HepG2 (cell line): ENCODE measurements at regions not wholly inside any gene's neighbourhood (a gene's known extent, or its start where the extent isn't known, plus 50 kb on each side); places are given as distances from the start of the nearest gene placed in this dataset.
A peak's percentile ranks its signal among the peaks of the same experiment; 100 is the strongest.
"Not testable (repeated sequence)": the region's sequence is repeated elsewhere in the genome, so short reads cannot be mapped to it uniquely, and the experiment has no call there.

ENCODE experiments used
- ATAC-seq: fragments of 200-7000 bp; cut with Tn5 transposase; 3 replicates; pipeline ENCODE4 v1.9.1; 2020; ENCODE audit warnings: mild to moderate bottlenecking, moderate library complexity
- BruUV-seq: library from RNA; stranded (reverse); fragments of 400-500 nt; replicated peaks from 2 replicates; lab custom pipeline; 2021; lab: Mats Ljungman, UMichigan
- CTCF ChIA-PET: fragments of 300-600 bp; formaldehyde crosslinking; extraction: SDS; loops from one replicate; lab custom pipeline; 2021; ENCODE audit warnings: low total read pairs, inconsistent platforms, low intra/inter-chr PET ratio; lab: Yijun Ruan, JAX
- POLR2A ChIA-PET: fragments of 350-600 bp; sonication (Branson Sonifier 250); formaldehyde crosslinking; loops from one replicate; lab custom pipeline; 2020; ENCODE audit warnings: antibody characterized with exemption, inconsistent platforms; lab: Yijun Ruan, JAX
- DNase-seq: peaks from one replicate; pipeline ENCODE4 v3.0.0-alpha.2; 2015; ENCODE audit warnings: low spot score
- FAIRE-seq: peaks from 3 replicates; lab custom pipeline; 2011; peaks lifted over from hg19 to GRCh38; lab: Jason Lieb, UNC
- H2AFZ ChIP-seq: one replicate; pipeline ENCODE4 v1.6.1; 2011; ENCODE audit warnings: low read length, inconsistent platforms
- H3K27ac ChIP-seq: fragments of 300-600 bp; 3 replicates; pipeline ENCODE4 v1.8.0; 2011; ENCODE audit warnings: mixed run types, mild to moderate bottlenecking, mixed read lengths, low read length, inconsistent platforms; ENCODE audit not compliant: insufficient read depth; ENCODE audit errors: extremely low read length
- H3K27me3 ChIP-seq, 2 experiments: fragments of 200-600 bp in 1 of 2; 2 replicates in 1 of 2; 3 replicates in 1 of 2; pipeline versions ENCODE4 v1.6.0 to v1.8.0; 2011; ENCODE audit warnings: low read length in 2 of 2, mild to moderate bottlenecking in 2 of 2, moderate library complexity in 2 of 2, inconsistent platforms in 1 of 2; ENCODE audit not compliant: insufficient read depth in 2 of 2, control insufficient read depth in 1 of 2
- H3K36me3 ChIP-seq, 2 experiments: fragments of 200-600 bp in 1 of 2; replicated peaks in 1 of 2; 2 replicates in 1 of 2; 3 replicates in 1 of 2; pipeline versions ENCODE4 v1.5.1 to v1.8.0; 2011; ENCODE audit warnings: low read length in 2 of 2, inconsistent platforms in 1 of 2; ENCODE audit not compliant: insufficient read depth in 2 of 2, control insufficient read depth in 1 of 2
- H3K4me1 ChIP-seq: 2 replicates; pipeline ENCODE4 v1.5.1; 2012; ENCODE audit warnings: low read length, inconsistent platforms; ENCODE audit not compliant: insufficient read depth
- H3K4me2 ChIP-seq: 2 replicates; pipeline ENCODE4 v1.6.0; 2011; ENCODE audit warnings: low read depth, low read length, inconsistent platforms
- H3K4me3 ChIP-seq, 3 experiments: fragments of 200-600 bp in 1 of 3; sonication (generic), shearing (Covaris generic) in 1 of 3; replicated peaks in 1 of 3; 2 replicates each; pipeline ENCODE4 v1.5.1; 2011 to 2016; ENCODE audit warnings: low read length in 3 of 3, inconsistent platforms in 2 of 3, low read depth in 2 of 3, mild to moderate bottlenecking in 2 of 3, control low read depth in 1 of 3, mixed read lengths in 1 of 3; ENCODE audit not compliant: insufficient read depth in 1 of 3
- H3K79me2 ChIP-seq: one replicate; pipeline ENCODE4 v1.6.1; 2011; ENCODE audit warnings: low read length, inconsistent platforms; ENCODE audit not compliant: insufficient read depth
- H3K9ac ChIP-seq: 2 replicates; pipeline ENCODE4 v1.6.0; 2011; ENCODE audit warnings: mild to moderate bottlenecking, low read depth, low read length, inconsistent platforms; ENCODE audit not compliant: insufficient read depth
- H3K9me3 ChIP-seq: 2 replicates; pipeline ENCODE4 v1.5.1; 2012; ENCODE audit warnings: mild to moderate bottlenecking, low read length
- H4K20me1 ChIP-seq: 2 replicates; pipeline ENCODE4 v1.6.0; 2011; ENCODE audit warnings: inconsistent platforms, mild to moderate bottlenecking, low read length, moderate library complexity; ENCODE audit not compliant: insufficient read depth
- FOXK1 ChIP-seq: sonication (generic); formaldehyde crosslinking; IDR thresholded peaks from 2 replicates; pipeline ENCODE4 v1.4.0; 2020; ENCODE audit warnings: low read depth, missing genetic modification reagents, borderline replicate concordance
- JUN ChIP-seq: sonication (generic); formaldehyde crosslinking; IDR thresholded peaks from 2 replicates; pipeline ENCODE4 v1.4.0; 2020; ENCODE audit warnings: mild to moderate bottlenecking, missing genetic modification reagents
- NFKB2 ChIP-seq: sonication (generic); formaldehyde crosslinking; IDR thresholded peaks from 2 replicates; pipeline ENCODE4 v1.4.0; 2020; ENCODE audit warnings: missing genetic modification reagents, borderline replicate concordance
- ZEB1 ChIP-seq: IDR thresholded peaks from 2 replicates; pipeline ENCODE4 v1.6.1; 2012; ENCODE audit warnings: mild to moderate bottlenecking, low read depth, inconsistent platforms; ENCODE audit not compliant: insufficient replicate concordance
- ZNF549 ChIP-seq: sonication (generic); formaldehyde crosslinking; IDR thresholded peaks from 2 replicates; pipeline ENCODE4 v1.5.0; 2020; ENCODE audit warnings: missing genetic modification reagents
- ZNF564 ChIP-seq: sonication (generic); formaldehyde crosslinking; IDR thresholded peaks from 2 replicates; pipeline ENCODE4 v1.8.1; 2023; ENCODE audit warnings: mild to moderate bottlenecking, missing genetic modification reagents
- ZNF781 ChIP-seq: sonication (generic); formaldehyde crosslinking; IDR thresholded peaks from 2 replicates; pipeline ENCODE4 v1.5.1; 2020; ENCODE audit warnings: borderline replicate concordance, mild to moderate bottlenecking, missing genetic modification reagents; ENCODE audit errors: not compliant biosample characterization
- ZNF878 ChIP-seq: sonication (generic); formaldehyde crosslinking; IDR thresholded peaks from 2 replicates; pipeline ENCODE4 v1.8.1; 2023; ENCODE audit warnings: mild to moderate bottlenecking, missing genetic modification reagents, moderate library complexity
- WGBS: methylation state at CpG from one replicate; pipeline ENCODE4 v1.1.6; 2017; ENCODE audit warnings: low lambda C conversion rate; 5-methylcytosine and 5-hydroxymethylcytosine counted together
- in situ Hi-C: cut with HindIII; loops from 2 replicates; pipeline ENCODE4 v1.10.0; 2017; ENCODE audit warnings: low pct_unique_long_range_greater_than_20kb; ENCODE audit not compliant: extremely low pct_ligation_motif_present
- intact Hi-C: fragments of 100-400 bp; cut with micrococcal nuclease; formaldehyde crosslinking; loops from one replicate; pipeline ENCODE4 v1.10.0; 2022; ENCODE audit not compliant: unreplicated experiment
- TF ChIP-seq, protein P1 (sequence below): sonication (generic); formaldehyde crosslinking; conservative IDR thresholded peaks from 2 replicates; pipeline ENCODE4 v1.8.0; 2022; ENCODE audit warnings: low read depth, missing genetic modification reagents
- TF ChIP-seq, protein P2 (sequence below): sonication (generic); formaldehyde crosslinking; IDR thresholded peaks from 2 replicates; pipeline ENCODE4 v1.4.0; 2020; ENCODE audit warnings: missing genetic modification reagents
- TF ChIP-seq, protein P3 (sequence below): sonication (generic); formaldehyde crosslinking; IDR thresholded peaks from 2 replicates; pipeline ENCODE4 v1.8.0; 2022; ENCODE audit warnings: missing genetic modification reagents, mild to moderate bottlenecking, borderline replicate concordance

DNA sequence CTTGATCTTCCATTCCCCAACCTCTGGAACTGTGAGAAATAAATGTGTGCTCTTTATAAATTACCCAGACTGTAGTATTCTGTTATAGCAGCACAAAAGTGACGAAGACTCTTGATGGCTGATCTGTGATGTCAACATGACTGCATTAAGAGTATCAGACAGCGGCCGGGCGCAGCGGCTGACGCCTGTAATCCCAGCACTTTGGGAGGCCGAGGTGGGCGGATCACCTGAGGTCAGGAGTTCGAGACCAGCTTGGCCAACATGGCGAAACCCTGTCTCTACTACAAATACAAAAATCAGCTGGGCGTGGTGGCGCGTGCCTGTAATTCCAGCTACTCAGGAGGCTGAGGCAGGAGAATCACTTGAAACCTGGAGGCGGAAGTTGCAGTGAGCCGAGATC, 56.3 kb upstream of the ARL4C start:
- TF ChIP-seq NFKB2 = 0 out of 2 replicates have a peak, but pooled peaks have one; percentile 9
- TF ChIP-seq, all 625 proteins: peak for 1; not testable (repeated sequence) for 624
- H3K4me2 ChIP-seq, H3K9me3 ChIP-seq, H3K9ac ChIP-seq, H4K20me1 ChIP-seq, DNase-seq, POLR2A ChIA-PET, ATAC-seq, H3K79me2 ChIP-seq, H3K27ac ChIP-seq, BruUV-seq, H3K4me3 ChIP-seq, FAIRE-seq, H2AFZ ChIP-seq, H3K36me3 ChIP-seq: not testable (repeated sequence)
- intact Hi-C loops = loop anchor here (5.0 to 10.0 kb wide), 2 partner anchors 139 to 432 kb away; no protein-coding TSS in a partner anchor
- WGBS = 90% methylated on average over 15 of the region's 15 CpGs
- in situ Hi-C loops = loop anchor here (10.0 kb wide), 1 partner anchor 332 kb away; no protein-coding TSS in a partner anchor
- H3K4me1 ChIP-seq = peaks cover 36% of the 10 kb centered on the region
- CTCF ChIA-PET = interaction anchor here (0.5 kb wide), 1 partner anchor 122 kb away, joined by 3 read pairs; no protein-coding TSS in a partner anchor
- H3K27me3 ChIP-seq = peaks cover 0 to 12% of the 10 kb centered on the region in 2 experiments; a peak in 3 of 5 replicates

DNA sequence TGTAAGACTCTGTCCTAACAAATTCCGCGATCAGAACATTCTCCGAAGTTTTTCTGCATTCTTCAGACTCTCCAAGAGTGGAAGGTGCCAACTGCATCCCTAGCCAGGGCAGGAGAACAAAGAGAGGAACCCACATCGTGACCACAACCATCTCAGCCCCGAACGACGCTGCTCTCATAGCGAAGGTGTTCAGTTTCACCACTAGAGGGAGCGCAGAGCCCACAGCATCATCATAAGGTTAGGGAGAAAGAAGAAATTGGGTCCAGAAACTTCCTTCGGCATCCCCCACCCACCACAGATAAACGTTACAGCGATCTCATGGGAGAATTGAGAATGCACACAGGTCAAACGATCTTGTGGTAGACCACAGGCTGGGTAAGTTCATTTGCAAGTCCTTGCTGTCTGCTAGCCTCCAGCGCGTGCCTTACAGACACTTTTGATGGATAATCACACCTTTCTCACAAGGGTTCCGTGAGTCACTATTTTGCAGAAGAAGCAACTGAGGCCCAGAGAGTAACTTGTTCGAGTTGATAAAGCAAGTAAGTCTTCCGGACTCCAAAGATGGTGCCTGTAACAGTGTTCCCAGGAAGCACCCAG, 53.7 kb upstream of the ARL4C start:
- Histone ChIP-seq H2AFZ (peak overlapping the region; percentile 38), H3K9me3 (peaks cover 7% of the 10 kb centered on the region), H3K9ac (no peak overlapping the region), H3K36me3 (no peaks in the 10 kb centered on the region), H3K27ac (no peak overlapping the region), H3K4me3 (no peak overlapping the region), H3K79me2 (no peaks in the 10 kb centered on the region), H3K4me1 (peaks cover 33% of the 10 kb centered on the region), H3K4me2 (0 out of 2 replicates have a peak overlapping the region, but pooled peaks have one; percentile 13), H4K20me1 (no peaks in the 10 kb centered on the region), H3K27me3 (peaks cover 2 to 33% of the 10 kb centered on the region in 2 experiments; a peak in 4 of 5 replicates)
- WGBS = 19% methylated on average over 18 of the region's 18 CpGs
- BruUV-seq = no TSS peak
- DNase-seq (peak; percentile 73), ATAC-seq (peak; percentile 88), FAIRE-seq (peak; percentile 90)
- ChIA-PET CTCF (interaction anchor here (0.6 to 2.4 kb wide), 5 partner anchors 455 to 566 kb away, joined by 3 to 20 read pairs (median 11); no protein-coding TSS in a partner anchor), POLR2A (interaction anchor here (0.8 to 0.9 kb wide), 2 partner anchors 138 to 144 kb away, joined by 3 to 4 read pairs; no protein-coding TSS in a partner anchor)
- in situ Hi-C loops = loop anchor here (10.0 kb wide), 1 partner anchor 334 kb away; no protein-coding TSS in a partner anchor
- intact Hi-C loops = loop anchor here (1.0 to 10.0 kb wide), 7 partner anchors 142 to 567 kb away; no protein-coding TSS in a partner anchor
- no peak for TF ChIP-seq ZEB1
- TF ChIP-seq, protein P1, sequence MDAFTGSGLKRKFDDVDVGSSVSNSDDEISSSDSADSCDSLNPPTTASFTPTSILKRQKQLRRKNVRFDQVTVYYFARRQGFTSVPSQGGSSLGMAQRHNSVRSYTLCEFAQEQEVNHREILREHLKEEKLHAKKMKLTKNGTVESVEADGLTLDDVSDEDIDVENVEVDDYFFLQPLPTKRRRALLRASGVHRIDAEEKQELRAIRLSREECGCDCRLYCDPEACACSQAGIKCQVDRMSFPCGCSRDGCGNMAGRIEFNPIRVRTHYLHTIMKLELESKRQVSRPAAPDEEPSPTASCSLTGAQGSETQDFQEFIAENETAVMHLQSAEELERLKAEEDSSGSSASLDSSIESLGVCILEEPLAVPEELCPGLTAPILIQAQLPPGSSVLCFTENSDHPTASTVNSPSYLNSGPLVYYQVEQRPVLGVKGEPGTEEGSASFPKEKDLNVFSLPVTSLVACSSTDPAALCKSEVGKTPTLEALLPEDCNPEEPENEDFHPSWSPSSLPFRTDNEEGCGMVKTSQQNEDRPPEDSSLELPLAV = no peak
- no peak for TF ChIP-seq JUN
- TF ChIP-seq FOXK1 (CRISPR knock-in tag) = no peak
- peak; percentile 27 for TF ChIP-seq ZNF781 (CRISPR knock-in tag)
- TF ChIP-seq ZNF564 (CRISPR knock-in tag) = no peak
- TF ChIP-seq, protein P2, sequence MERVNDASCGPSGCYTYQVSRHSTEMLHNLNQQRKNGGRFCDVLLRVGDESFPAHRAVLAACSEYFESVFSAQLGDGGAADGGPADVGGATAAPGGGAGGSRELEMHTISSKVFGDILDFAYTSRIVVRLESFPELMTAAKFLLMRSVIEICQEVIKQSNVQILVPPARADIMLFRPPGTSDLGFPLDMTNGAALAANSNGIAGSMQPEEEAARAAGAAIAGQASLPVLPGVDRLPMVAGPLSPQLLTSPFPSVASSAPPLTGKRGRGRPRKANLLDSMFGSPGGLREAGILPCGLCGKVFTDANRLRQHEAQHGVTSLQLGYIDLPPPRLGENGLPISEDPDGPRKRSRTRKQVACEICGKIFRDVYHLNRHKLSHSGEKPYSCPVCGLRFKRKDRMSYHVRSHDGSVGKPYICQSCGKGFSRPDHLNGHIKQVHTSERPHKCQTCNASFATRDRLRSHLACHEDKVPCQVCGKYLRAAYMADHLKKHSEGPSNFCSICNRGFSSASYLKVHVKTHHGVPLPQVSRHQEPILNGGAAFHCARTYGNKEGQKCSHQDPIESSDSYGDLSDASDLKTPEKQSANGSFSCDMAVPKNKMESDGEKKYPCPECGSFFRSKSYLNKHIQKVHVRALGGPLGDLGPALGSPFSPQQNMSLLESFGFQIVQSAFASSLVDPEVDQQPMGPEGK = peak; percentile 53; the same call in 1 of the 2 replicates
- no peak for TF ChIP-seq ZNF549
- TF ChIP-seq ZNF878 (CRISPR knock-in tag) = no peak
- TF ChIP-seq, protein P3, sequence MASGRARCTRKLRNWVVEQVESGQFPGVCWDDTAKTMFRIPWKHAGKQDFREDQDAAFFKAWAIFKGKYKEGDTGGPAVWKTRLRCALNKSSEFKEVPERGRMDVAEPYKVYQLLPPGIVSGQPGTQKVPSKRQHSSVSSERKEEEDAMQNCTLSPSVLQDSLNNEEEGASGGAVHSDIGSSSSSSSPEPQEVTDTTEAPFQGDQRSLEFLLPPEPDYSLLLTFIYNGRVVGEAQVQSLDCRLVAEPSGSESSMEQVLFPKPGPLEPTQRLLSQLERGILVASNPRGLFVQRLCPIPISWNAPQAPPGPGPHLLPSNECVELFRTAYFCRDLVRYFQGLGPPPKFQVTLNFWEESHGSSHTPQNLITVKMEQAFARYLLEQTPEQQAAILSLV (CRISPR knock-in tag) = no peak
